Activated T-cell treated with anti-CD3 and anti-CD28 coated beads for 1 hour (primary cell): ENCODE measurements at regions not wholly inside any gene's neighbourhood (a gene's known extent, or its start where the extent isn't known, plus 50 kb on each side); places are given as distances from the start of the nearest gene placed in this dataset.

Experiments
- DNase-seq: peaks from one replicate; pipeline ENCODE4 v3.0.0-alpha.2; 2020; ENCODE audit warnings: low read depth

DNA sequence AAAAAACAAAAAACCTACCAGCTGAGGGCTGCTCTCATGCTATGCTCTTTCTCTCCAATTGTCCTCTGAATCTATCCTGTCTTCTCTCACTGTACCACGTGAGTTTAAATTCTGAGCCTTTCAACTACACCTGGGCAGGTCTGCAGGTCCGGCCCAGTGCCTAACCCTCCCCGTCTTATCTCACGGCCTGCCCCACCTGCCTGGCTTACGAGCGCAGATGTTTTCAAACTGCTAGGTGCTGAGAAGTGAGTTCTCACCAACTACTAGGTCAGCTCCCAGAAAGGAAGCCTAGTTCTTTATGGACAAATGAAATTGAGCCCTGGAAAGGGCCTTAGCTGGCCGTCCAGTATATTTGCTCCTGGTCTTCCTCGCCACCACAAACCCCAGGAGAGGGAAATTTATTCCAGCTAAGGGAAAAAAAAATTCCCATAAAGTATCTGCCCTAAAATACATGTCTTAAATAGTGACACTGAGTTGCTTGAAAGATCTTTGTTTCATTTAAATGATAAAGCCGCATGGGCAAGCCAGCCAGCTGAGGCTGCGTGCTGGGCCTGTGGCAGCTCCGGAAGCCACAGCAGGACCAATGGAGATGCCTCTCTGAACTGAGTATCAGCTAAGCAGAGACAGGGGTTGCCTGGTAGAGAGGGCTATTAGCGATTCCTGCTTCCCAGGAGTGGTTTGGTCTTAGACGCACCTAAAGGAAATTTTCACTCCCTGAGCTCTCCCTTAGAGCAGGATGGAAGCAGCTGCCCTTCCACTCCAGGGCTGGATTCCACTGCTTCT, 92.5 kb upstream of the NCK2 start:
- DNase-seq = no peak

DNA sequence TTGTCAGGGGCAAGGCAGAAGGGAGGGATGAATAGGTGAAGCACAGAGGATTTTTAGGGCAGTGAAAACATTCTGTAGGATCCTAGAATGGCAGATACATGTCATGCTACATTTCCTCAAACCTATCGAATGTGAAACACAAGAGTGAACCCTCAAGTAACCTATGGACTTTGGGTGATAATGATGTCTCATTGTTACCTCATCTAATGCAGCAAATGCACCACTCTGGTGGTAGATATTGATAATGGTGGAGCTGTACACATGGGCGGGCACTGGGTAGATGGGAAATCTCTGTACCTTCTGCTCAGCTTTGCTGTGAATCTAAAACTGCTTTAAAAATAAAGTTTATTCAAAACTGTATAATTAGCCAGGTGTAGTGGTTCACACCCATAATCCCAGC, 95.2 kb upstream of the NCK2 start:
- no peak for DNase-seq

DNA sequence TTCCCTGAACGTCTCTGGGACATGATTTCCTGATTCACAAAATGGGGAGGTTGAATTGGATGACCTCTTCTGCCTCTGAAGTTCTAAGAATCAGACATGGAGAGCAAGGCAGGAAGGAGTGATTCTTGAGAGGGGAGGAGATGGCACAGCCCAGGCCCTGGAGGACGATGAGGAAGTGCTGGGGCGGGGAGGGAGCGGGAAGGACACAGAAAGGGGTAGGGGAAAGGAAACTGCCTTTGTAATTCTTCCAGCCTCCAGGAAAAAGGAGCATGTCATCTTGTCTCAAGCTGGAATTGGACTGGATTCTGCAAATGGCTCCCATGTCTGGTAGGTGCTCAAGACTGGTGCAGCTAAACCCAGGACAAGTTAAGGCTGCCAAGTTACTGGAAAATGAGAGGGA, 97.0 kb upstream of the NCK2 start:
- DNase-seq = no peak

DNA sequence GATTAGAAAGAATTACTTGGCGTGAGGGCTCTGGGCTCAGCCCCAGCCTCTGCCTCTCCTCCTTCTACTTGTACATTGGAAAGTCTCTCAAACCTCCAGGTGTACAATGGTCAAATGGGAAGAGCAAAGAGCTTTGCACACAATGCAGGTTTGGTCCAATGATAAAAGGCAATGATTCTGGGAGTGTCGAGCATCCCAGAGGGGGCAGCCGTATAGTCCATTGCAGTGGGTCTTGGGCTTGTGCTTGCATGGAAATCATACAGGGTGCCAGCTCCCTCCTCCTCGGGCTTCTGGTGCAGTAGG, 98.0 kb upstream of the NCK2 start:
- no peak for DNase-seq

DNA sequence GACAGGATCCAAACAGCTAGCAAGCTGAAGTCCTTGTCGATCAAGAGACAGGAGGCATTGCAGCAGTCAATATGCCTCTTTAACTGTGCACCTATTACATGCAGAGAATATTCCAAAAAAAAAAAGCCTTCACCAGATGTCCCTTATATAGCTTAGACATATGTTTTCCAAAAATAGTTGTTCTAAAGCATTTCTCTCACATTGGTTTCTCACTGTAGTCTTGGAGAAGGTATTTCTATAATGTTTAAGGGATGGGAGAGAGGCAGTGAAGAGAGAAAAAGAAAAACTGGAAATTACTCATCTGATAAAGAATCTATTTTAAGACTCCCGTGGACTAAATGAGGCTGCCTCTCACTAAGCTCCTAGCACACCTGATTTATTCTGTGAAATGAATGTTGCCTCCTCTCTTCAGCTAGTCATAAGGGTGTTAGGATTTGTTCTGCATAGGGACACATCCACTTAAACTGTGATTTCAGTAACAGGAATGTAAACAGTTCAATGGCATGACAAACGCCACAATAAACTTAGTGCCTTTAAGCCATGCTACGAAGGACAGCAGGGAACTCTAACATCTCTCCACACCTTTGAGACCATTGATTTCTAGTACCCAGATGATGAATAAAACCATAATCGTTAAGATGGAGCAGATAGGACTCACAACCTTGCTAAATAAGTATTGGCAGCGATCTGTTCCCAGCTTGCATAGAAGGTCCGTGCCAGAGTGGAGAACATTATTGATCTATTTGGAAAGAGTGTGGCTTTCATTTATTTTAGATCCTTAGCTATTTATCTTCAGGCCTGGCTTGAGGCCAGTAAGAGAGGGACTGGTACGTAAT, 98.6 kb upstream of the NCK2 start:
- no peak for DNase-seq

DNA sequence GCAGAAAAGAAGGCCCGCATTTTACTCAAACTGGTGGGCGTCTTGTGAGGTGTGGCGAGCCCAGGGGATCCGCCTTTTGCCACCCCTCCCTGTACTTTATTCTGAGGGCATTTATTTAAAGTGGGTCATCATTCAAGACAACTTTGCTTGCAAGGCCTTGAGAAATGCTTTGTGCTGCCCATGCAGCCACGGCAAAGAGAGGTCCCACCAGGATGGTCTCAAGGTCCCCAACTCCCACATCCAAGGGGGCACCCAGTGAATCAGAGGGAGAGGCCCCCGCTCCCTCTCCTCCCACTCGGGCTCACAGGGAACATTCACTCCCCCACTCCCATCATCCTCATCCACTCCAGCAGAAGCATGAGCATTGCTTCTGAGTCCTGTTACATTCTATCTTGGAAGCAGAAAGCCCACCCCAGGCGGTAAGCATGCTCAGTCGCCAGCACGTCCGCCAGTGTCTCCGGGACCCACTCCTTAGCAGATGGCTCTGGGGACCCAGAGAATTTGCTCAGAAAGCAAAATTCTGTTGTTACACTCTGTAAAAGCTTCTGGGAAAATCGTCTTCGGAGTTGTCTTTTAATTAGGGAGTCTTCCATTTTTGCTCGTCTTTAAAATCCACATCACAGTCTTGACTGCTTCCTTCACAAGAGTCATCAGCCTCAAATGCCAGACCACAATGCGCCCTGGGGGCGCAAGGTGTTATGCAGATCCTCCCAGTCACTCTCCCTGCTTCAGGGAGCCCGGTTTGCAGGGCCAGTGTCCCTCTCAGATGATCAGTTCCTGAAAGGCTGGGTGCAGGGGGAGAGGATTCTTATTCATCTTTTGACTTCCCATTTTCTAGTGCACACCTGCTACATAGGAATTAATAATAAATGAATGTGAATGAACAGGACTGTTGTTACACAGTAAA, 99.4 kb upstream of the NCK2 start:
- DNase-seq = no peak

DNA sequence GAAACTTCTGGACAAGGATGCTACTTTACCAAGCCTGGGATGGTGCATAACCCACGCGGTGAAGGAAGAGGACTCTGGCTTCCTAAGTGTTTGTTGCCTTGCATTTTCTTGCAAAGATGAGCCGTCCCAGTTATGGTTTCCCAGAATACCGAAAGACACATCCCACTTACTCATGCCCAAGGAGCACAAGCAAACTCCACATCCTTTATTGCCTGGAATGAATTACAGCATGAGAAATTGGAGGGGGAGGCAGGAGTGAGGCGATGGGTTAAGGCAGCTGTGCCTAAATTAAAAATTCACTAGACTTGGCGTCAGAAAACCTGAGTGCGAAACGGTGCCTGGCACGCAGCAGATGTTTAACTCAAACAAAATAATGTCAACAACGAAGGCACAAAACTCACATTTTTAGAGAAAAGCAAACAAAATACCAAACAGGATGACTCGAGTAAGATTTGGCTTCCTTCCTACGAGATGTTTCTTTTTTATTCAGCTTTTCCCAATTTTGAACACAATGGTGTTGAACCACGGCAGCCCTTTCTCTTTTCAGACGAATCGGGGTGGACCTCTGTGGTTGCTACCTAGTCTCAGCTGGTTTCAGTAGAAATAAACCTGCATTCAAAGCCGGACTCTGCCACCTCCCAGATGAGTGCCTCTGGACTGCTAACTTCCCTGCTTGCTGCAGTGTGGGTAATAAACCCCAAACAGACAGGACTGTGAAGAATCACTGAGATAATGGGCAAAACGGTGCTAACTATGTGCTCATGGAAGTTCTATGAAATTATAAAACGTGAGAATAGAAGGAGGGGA, 100.3 kb upstream of the NCK2 start:
- DNase-seq = no peak

DNA sequence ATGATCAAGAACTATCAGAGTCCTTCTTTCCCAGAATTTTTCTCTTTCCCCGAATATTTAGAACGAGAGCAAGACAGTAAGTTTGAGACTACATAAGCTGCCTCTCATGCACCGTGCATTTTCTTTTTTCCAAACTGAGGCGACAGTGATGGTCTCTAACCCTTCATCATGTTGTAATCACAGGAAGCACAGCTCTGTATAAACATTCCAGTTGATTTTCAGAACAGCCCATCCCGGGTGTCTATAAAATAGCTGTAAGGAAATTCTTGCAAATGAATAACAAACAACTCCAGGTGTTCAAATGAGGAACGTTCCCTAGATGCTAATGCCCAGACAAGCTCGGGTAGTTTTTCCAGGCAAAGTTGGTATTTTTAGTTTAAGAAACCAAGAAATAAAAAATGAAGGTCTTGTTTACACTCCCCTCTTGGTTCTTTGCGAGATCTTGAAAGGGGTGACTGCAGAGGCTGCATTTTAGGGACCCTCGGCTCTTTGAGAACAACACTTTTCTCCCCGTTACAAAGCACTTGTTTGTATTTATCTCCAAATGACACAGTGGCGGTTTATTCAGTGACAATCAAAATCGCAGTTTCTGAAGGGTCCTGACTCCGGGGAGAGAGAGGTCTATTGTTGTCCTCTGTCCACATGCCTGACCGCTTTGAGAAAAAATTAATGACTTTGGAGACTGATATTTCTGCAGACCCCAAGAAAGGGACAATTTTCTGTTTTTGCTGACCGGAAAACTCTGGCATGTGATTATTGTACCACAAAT, 101.1 kb upstream of the NCK2 start:
- DNase-seq = no peak

DNA sequence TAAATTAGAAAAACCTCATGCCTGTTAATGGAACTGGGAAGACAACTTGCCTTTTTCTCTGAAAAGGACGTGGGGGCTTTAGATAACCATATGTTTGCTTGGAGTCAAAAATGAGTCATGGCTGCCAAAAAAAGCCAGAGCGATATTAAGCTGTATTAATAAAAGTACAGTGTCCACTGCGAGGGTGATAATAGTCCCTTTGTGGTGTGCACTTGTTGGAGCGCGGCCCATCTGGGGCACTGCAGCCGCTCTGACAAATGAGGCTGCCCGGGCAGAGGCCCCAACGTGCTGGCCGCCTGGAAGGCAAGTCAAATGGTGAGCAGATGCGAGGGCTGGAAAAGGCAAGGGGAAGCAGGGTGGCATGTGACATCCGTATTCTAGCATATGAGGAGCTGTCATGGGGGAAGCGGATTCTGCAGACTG, 103.3 kb upstream of the NCK2 start:
- DNase-seq = no peak

DNA sequence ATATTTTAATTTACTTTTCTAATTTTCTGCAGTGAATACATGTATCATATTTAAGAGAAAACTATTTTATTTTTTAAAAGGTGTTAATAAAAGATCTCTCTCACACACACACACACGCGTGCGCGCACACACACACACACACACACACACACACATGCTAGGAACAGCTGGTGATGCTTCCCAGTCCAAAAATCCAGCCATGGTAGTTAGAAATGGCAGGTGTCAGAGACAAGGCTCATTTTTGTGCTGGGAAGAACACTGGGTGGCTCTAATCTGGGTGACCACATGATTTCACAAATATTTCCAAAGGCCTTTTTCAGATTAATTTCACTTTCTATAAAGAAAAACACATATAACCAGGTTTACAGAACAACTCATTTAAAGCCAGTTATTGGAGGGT, 104.5 kb upstream of the NCK2 start:
- DNase-seq = no peak

DNA sequence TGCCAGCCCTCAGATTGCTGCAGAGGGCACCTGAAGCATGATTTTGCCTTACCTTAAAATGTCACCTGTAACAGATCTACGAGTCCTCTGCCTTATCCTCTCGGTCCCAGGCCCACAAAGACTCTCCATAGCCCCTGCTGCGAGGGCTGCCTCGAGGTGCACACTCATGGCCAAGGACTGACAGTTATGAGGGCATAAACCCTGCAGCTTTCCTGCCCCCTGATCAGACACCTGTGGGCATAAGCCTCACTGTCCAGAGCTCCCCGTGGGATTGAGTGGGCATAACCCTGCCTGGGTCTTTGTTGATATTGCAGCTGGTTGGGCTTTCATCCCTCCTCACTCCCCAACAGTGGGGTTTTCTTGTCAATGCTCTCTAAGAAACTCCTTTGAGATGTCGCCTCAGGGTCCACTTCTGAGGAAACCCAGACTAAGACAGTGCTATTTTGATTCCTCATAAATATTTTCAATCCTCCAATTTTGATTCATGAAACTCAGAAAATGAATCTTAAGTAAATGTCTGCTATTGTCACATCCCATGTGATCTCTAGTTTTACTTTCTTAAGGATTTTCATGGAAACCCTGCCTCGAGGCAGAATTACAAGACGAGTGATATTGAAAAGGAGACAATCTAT, 108.5 kb upstream of the NCK2 start:
- DNase-seq = no peak

DNA sequence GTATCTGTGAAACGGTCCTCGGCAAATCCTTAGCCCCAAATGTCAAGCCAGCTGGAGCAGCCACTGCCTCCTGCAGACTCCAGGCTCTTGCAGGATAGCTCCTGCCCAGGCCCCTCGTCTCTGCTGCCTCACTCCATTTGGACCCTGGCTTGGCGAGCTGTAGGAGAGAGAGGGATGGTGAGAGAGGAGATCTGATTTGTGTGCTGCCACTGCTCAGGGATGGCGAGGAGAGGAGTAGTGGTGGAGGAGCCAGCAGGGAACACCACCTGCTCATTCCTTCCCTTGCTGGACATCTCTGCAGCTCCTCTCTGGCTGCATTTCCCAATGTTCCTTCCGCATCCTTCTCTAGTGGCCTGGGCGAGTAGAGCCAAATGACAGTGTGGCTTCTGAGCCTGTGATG, 109.1 kb upstream of the NCK2 start:
- DNase-seq = no peak

DNA sequence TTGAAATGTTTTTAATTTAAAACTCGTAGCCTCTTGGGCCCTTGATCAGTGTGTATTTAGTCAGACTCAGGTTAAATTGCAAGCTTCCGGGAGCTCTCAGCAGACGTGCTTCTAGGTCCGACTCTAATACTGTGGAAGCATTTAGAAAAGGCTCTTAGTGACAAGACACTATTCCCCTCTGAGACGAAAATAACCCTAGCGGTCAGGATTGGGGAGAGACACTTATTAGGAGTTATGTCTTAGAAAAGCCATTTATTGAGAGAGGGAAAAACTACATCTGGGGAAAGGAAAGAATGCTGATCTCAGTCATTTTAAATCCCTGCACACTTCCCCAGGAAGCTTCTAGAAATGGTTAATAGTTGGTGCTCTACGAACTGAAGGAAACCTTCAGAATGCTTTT, 110.5 kb upstream of the NCK2 start:
- DNase-seq = no peak

DNA sequence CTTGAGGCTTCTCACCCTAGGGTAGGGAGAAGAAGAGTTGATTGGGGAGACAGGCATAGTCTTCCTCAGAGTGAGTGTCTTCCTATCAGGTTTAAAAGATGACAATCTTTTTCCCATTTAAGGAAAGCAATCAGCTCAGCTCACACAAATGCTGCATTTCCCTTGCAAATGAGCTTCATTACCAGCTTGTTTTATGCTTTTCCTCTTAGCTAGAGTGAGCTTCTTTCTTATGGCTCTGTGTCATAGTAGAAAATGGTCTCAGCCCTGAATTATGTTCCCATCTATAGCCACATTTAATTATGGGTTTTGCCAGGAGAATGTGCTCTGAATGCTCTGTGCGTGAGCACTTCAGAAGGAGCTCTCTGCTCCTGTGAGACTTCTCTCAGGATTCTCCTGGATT, 112.8 kb upstream of the NCK2 start:
- DNase-seq = no peak

DNA sequence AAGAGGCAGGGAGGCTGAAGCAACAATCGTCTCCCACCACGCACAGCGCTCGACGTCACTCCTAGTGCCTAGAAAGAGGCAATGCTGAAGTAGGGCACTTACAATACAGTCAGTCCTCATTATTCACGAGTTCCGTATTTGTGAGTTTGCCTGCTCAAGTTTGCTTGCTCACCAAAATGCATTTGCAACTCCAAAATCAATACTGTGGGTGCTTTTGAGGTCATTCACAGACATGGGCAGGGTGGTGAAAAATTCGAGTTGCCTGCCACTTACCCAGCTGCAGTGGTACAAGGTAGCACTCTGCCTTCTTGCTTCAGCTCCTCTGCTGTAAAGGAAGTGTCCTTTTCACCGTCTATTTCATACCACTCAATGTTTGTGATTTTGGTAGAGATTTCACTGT, 113.7 kb upstream of the NCK2 start:
- DNase-seq = no peak

DNA sequence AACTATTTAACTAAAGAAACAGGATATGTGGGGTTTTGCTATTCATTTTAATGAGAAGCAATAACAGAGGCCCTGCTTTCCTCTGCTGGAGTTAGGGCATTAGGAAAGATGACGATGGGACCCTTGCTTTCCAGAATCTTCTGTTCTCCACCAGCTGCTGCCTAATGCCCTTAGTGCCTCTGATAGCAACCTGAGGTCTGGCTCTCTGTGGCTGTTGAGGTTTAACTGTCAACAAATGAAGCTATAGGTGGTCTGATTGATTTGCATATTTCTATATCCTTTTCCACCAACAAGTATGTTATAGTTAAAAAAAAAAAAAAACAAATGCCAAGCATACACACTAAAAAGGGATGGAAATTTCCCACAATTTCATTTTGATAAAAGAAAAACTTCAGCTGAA, 115.1 kb upstream of the NCK2 start:
- DNase-seq = no peak

DNA sequence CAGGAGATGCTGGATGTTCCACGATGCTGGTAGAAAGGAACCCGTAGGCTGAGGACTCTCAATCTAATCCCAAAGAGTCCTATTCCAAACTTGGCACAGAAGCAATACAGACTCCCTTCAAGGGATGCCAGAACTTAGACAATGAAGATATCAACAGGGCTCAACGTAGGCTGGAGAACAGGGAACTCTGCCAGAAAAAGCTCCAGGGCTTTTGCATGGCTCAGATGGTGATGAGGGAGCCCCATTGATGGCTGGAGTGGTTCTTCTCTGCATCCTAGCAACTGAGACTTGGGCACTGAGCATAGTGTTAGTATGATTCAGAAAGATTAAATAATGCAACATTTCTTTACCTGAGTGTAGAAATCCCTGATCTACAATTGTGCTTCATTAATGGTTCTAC, 117.2 kb upstream of the NCK2 start:
- DNase-seq = no peak

DNA sequence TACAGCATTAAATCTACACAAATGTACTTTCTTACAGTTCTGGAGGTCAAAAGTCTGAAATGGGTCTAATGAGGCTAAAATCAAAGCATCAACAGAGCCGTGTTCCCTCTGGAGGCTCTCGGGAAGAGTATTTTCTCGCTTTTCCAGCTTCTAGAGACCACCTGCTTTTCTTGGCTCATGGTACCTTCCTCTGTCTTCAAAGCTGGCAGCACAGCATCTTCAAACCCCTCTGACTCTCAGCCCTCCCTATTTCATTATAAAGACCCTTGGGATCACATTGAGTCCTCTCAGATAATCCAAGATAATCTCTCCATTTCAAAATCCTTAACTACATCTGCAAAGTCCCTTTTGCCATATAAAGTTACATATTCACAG, 117.8 kb upstream of the NCK2 start:
- DNase-seq = no peak

DNA sequence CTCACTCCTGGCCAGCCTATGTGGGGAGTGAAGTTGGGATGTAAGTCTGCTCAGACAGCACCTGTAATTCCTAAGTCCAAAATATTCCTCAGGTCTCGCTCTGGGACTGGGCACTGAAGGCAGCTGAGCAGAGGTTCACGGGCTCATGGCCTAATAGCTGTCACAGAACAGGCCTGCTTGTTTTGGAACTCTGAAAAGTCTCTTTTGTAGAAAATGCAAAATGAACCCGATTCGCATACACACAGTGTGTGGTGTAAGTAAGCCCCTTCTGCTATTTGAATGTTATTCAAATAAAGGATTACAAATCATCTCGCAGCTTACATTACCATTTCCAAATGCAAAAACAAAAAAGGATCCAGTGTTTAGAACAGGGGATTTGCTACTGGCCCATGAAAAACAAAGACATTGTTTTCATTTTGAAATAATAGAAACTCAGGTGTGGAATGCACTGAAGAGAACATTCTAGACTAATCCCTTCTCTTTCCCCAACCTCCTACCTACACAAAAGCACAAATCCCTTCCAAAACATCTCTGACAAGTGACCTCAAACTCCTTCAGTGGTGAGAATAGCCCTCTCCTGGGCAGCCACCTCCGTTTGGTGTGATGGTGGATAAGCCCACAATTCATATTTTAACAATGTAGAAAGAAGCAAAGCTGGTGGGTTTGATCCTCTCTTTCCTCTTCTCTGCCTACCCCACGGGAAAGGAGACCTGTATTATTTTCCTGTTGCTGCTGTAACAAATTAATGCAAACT, 118.3 kb upstream of the NCK2 start:
- DNase-seq = no peak

DNA sequence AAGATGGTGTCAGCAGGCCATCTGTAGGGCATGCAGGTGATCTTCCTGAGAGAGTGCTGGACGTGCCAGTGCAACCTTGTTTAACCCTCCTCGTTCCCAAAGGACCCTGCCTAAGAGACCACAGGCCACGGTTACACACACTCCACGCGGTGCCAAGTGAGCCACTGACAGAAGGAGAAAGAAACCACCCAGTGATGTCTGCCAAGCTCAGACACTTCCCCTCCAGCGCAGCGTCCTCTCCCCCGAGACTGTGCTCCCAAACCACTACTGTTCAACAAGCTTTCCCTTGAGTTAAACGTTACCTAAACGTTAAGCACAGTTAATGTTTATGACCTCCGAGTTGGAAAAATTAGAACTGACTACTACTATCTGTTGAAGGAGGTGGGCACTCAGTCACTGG, 119.1 kb upstream of the NCK2 start:
- DNase-seq = no peak
